ENCODE measurements at regions not wholly inside any gene's neighbourhood (a gene's known extent, or its start where the extent isn't known, plus 50 kb on each side); places are given as distances from the start of the nearest gene placed in this dataset.

- TF ChIP-seq CTCF (optimal IDR thresholded peaks at IDR 0.05 in 1 of 3, IDR thresholded peaks at IDR 0.05 in 1 of 3, conservative IDR thresholded peaks at IDR 0.05 in 1 of 3; ENCODE audit: extremely low read depth in 1 of 3, insufficient read depth in 2 of 3, low read length in 3 of 3), result peak in 2 of 3 experiments; percentile 38 to 60
- no peak for TF ChIP-seq EZH2 (IDR thresholded peaks at IDR 0.05; ENCODE audit: low read length)
Observed at GRCh38 chr6:77124604-77125003, 338.7 kb downstream of the HTR1B start.

Measured in keratinocyte (primary cell).